ENCODE measurements at regions not wholly inside any gene's neighbourhood (a gene's known extent, or its start where the extent isn't known, plus 50 kb on each side); places are given as distances from the start of the nearest gene placed in this dataset.
"Not testable (repeated sequence)": the region's sequence is repeated elsewhere in the genome, so short reads cannot be mapped to it uniquely, and the experiment has no call there.

- no peak for DNase-seq (ENCODE audit: low spot score)
Observed at GRCh38 chr6:128736780-128737179, 146.2 kb upstream of the LAMA2 start.

DNA sequence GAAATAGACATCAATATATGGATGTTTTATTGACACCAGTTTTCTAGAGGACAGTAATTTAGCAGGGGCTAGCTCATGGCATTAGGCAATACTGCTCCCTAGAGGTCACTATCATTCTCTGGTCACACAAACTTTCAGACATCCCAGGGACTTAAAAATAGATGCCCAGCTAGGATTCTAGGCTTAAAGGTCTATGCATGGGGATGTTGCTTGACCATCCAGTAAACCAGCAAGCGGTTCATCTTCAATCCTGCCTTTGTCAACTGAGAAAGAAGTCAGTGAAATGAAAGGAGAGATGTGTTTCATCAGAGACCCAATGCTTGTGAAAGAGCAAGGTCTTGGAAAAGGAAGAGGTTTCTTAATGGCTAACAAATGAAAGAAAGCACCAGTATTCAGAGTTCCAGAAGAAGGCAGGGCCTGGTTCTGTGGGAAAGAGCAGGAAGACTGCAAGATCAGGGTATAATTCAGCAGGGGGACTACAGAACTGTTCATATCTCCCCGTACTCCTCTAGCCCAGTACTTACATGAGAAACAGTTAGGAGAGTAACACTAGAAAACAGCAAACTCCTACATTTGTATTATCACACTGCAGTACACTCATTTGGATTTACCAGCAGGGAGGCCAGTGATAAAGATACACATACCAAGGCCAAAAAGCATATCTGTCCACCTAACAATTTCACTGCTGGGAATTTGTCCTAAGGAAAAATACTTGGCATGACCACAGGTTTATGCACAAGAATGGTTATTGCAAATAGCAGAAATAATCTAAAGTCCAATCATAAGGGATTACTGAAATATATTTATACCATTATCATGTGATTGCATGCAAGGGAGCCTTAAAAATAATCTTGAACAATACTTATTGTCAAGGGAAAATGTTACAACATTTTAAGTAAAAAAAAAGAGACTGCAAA lies 151.4 kb upstream of the LAMA2 start:
- DNase-seq (ENCODE audit: low spot score): no peak

GRCh38 chr6:128727500-128727899 lies 155.4 kb upstream of the LAMA2 start:
- no peak for DNase-seq (ENCODE audit: low spot score)

DNA sequence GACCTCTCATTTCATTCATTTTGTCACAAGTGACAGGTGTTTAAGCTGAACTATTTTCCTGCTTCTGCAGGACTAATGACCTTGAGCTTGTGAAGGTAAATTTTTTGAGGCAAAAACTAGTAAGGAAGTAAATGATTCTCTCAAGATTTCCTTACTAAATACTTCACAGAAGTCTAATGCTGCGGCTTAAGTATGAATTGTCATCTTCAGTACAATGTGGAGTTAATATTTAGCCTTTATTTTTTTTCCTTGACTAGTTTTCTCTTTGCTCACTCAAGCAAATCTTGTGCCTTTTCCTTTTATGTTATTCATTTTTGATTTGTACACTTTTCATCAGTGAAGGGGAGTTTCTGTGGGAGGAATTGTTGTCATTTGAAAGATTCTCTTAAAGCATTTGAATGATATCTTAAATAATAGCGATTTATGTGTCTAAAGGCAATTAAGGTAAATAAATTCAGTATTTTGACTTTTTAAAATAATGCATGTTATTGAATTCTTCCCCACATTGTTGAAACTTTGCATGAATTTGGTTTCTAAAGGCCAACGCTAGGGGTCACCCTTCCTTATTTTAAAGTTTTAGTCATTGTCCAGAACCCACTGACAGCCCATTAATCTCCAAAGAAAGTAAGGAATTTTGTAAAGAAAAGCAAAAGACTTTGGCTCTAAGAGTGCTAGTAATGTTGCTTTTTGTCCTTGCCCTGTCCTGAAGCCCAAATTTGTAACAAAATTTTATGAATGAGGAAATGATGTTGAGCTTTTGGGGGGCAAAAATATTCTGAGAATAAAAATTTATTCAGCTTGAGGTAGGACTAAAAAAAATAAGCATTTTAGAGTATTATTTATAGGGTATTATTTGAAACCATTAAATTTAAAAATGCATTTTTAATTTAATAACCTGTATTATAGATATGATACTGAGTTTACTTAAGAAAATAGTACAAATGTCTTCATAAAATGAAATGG lies 157.4 kb upstream of the LAMA2 start:
- no peak for DNase-seq (ENCODE audit: low spot score)

GRCh38 chr6:128724738-128725137 lies 158.2 kb upstream of the LAMA2 start:
- DNase-seq (ENCODE audit: low spot score): no peak

DNA sequence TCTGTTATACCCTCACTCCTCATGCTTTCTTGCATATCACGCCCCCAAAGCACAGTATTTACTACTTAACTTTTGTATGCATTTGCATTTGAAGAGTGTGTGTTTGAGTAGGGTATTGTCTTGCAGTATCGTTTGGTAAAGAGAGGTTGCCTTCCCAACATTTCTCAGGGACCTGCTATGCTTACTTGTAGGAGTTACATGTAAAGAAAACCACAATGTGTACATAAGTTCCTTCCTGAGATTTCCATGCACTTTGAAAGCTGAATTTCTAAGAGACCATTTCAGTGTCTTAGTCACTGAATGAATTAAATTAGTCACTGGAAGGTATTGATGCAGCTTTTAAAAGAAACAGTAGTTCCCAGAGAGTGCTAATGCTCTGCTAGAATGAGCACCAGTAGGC lies 159.3 kb upstream of the LAMA2 start:
- DNase-seq (ENCODE audit: low spot score): no peak

DNA sequence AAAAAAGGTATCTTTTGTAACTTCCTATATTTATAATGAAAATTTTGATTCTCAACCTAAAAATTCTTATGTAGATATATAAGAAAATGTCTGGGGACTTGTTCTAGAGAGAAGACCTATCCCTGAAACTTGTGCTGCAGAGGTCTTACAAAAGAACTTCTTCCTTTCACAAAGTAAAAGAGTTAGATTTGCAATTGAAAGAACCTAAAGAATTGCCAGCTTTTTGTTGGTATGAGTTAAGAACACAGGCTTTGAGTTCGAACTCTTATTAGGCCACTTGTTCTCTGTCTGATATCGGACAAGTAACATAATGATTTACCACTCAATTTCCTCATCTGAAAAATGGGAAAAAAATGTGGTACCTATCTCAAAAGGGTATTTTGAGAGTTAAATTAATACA lies 162.0 kb upstream of the LAMA2 start:
- no peak for DNase-seq (ENCODE audit: low spot score)

GRCh38 chr6:128719786-128720185 lies 163.2 kb upstream of the LAMA2 start:
- no peak for DNase-seq (ENCODE audit: low spot score)

DNA sequence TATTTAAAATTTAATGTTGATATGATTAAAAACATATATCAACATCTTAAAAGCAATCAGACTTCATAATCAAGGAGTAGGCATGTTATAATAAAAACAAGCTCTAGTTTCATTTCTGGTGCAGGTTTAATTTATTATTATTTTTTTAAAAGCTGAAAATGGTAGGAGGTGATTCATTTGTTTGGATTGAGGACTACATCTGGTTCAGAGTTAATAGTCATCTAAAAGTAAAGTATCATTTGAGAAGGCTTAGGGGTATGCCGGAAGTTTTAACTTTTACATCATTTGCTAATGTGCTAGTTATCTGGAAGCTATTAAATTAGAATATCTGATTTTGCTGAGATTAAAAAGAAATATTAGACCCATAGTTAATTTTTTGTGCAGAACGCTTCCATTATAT lies 169.5 kb upstream of the LAMA2 start:
- no peak for DNase-seq (ENCODE audit: low spot score)

DNA sequence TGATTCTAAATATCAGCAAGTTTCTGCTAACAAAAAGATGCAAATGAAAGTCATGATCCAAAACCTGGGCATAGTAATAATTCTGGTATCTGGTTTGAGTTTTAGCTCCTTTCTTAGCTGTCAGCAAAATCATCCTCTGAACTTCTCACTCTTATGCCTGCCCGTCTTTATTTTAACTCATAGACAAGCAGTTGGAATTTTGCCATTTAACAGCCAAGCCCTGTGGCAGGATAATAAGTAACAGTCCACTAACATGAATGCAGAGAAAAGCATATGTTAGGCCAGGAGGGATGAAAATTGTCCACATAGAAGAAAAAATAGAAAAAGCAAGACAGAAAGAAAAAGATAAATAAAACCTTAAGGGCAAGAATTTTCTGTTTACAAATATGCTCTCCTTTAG lies 170.0 kb upstream of the LAMA2 start:
- DNase-seq (ENCODE audit: low spot score): no peak

- DNase-seq (ENCODE audit: low spot score): no peak
Observed at GRCh38 chr6:128711149-128711548, 171.8 kb upstream of the LAMA2 start.

GRCh38 chr6:128710315-128710714 lies 172.6 kb upstream of the LAMA2 start:
- DNase-seq (ENCODE audit: low spot score): no peak

DNA sequence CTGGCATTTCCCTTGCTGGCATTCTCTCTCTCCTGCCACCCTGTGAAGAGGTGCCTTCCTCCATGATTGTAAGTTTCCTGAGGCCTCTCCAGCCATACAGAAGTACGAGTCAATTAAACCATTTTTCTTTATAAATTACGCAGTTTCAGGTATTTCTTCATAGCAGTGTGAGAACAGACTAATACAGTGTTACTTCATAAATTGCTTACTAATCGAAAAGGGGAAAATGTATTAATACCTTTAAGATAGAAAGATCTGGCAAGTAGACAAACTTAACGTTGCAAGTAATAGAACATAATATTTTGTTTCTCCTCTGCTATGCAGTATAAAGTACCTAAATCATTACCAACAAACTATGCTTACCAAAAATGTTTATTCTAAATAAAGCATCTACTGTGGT lies 178.3 kb upstream of the LAMA2 start:
- no peak for DNase-seq (ENCODE audit: low spot score)

GRCh38 chr6:128703794-128704193 lies 179.1 kb upstream of the LAMA2 start:
- not testable (repeated sequence) for DNase-seq (ENCODE audit: low spot score)

DNA sequence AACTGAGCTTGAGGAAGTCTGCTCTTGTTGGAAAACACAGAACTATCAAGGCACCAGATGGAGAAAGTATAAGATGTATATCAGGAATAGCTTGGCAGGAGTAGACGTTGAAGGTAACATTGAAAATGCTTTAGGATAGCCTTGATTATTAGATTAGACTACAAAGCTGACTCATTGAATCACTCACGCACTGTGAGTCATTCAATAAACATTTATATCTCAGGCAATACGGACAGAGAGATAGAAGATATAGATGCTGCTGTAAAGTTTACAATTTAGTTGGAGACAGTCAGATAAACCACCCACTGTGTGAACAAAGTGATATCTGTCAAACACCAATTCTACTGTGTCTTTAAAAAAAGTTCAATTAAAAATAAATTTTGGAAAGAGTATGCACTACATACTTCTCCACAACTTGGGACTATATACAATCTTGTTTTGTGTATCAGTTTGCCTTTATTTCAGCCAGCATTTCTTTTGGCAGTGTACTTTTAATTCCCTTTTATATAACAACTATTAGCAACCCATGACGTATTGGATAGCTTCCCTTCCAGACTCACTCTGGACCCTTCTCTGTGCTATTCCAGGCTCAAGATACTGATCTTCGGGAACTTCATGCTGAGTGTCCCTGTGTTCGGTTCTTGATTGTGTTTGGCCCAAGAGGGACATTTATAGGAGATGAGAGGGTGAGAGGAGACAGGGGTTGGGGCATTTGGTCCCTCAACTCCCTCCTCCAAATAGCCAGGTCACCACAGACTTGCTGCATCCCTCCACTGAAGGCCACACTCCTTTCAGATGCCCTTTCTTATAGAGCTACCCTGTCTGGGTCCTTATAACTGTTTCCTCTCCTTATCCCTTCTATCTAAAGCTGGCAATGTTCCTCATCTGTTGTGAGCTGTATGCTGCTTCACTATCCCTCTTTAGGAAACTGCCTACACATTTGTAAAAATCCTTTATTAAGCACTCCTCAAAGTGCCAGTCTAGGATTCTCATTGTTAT lies 176.6 kb upstream of the PTPRK start:
- no peak for DNase-seq (ENCODE audit: low spot score)

GRCh38 chr6:128694303-128695009 lies 174.1 kb upstream of the PTPRK start:
- no peak for DNase-seq (ENCODE audit: low spot score)

DNA sequence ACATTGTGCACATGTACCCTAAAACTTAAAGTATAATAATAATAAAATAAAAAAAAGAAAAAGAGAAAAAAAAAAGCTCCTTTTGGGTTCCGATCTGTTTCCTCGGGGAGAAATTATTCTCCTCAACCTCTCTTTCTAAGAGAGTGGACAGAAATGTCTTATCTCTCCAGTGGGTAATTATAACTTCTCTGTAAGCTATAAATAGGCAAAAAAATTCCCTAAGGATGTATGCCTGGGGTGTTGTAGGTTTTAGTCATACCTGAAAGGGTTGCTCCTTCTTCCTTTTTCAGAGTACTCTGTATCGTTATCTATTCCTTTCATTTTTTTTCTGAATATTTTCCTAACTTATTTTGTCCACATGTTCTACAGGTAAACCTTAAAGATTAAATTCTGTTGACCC lies 169.7 kb upstream of the PTPRK start:
- DNase-seq (ENCODE audit: low spot score): no peak

GRCh38 chr6:128686084-128686483 lies 165.7 kb upstream of the PTPRK start:
- no peak for DNase-seq (ENCODE audit: low spot score)

- no peak for DNase-seq (ENCODE audit: low spot score)
Observed at GRCh38 chr6:128676456-128676855, 156.1 kb upstream of the PTPRK start.

DNA sequence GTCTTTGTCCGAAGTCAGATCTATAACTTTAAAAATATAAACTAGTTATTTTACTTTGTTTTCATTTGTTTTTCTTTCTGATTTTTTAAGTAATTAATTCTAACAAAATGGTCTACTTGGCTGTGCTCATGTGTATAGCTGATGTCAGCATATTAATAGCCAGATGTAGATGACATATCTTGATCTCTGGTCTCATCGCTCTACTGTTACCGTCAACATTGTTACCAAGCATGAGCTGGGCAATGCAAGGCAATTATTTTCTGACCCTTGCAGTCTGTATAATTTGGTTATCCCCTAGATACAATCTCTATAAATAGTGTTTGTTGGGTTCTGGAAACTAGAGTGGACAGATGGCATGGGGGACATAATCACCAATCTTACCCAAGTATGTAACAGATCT lies 151.6 kb upstream of the PTPRK start:
- DNase-seq (ENCODE audit: low spot score): no peak

DNA sequence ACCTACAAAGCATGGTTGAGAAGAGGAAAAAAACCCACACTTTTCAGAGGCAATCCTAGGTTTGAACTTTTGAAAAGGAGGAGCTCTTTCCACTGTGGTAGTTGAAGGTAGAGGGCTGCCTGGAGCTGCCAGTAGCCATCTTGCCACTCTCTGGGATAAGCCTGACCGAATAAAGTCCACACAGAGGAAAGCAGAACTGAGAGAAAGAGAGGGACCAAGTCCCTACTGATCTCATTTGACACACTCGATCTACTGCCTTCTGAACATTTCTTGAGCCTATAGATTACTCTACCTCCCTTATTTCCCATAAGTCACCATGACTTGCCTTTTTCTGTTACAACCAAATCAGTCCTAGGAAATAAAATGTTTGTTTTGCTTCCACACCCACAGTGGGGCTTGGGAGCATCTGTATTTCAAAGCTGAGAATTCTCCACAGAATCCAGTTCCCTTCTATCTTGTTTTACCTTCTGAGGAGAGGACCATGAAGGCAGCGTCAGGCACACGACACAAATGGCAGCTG lies 147.0 kb upstream of the PTPRK start:
- no peak for DNase-seq (ENCODE audit: low spot score)

Data from ureter (tissue), 1 donor.